Loucy (cell line): ENCODE measurements at regions not wholly inside any gene's neighbourhood (a gene's known extent, or its start where the extent isn't known, plus 50 kb on each side); places are given as distances from the start of the nearest gene placed in this dataset.

Experiments used
- H2AFZ ChIP-seq: fragments of 200-600 bp; sonication (generic); 2 replicates; pipeline ENCODE4 v1.6.0; 2016; ENCODE audit warnings: antibody characterized with exemption, mild to moderate bottlenecking, low read length, moderate library complexity
- H3F3A ChIP-seq: fragments of 200-600 bp; 2 replicates; pipeline ENCODE4 v1.6.0; 2016; ENCODE audit warnings: antibody characterized with exemption, low read depth, mild to moderate bottlenecking
- H3K27me3 ChIP-seq: fragments of 200-600 bp; sonication (generic); 2 replicates; pipeline ENCODE4 v1.6.1; 2014; ENCODE audit warnings: low read length, mild to moderate bottlenecking; ENCODE audit not compliant: insufficient read depth, poor library complexity, severe bottlenecking
- H3K36me3 ChIP-seq: fragments of 200-600 bp; sonication (generic); 2 replicates; pipeline ENCODE4 v1.6.1; 2016; ENCODE audit warnings: low read length; ENCODE audit not compliant: insufficient read depth
- H3K4me1 ChIP-seq: fragments of 200-600 bp; sonication (generic); 2 replicates; pipeline ENCODE4 v1.5.1; 2014; ENCODE audit warnings: low read length, mild to moderate bottlenecking; ENCODE audit not compliant: insufficient read depth, poor library complexity, severe bottlenecking
- H3K4me2 ChIP-seq: fragments of 200-600 bp; sonication (generic); 2 replicates; pipeline ENCODE4 v1.6.0; 2014; ENCODE audit warnings: antibody characterized with exemption, low read length, low read depth, mild to moderate bottlenecking; ENCODE audit not compliant: poor library complexity, severe bottlenecking
- H3K4me3 ChIP-seq: fragments of 200-600 bp; sonication (generic); 2 replicates; pipeline ENCODE4 v1.5.1; 2014; ENCODE audit warnings: low read length, mild to moderate bottlenecking, mixed read lengths; ENCODE audit not compliant: poor library complexity, severe bottlenecking
- H3K79me2 ChIP-seq: fragments of 200-600 bp; sonication (generic); 2 replicates; pipeline ENCODE4 v1.6.1; 2014; ENCODE audit warnings: low read length; ENCODE audit not compliant: insufficient read depth
- H3K9ac ChIP-seq: fragments of 200-600 bp; sonication (generic); 2 replicates; pipeline ENCODE4 v1.6.0; 2014; ENCODE audit warnings: mild to moderate bottlenecking, low read depth, low read length, moderate library complexity; ENCODE audit not compliant: poor library complexity, severe bottlenecking
- H3K9me2 ChIP-seq: fragments of 200-600 bp; sonication (generic); replicated peaks from 2 replicates; pipeline ENCODE4 v1.6.1; 2016; ENCODE audit warnings: low read depth, low read length, mixed read lengths
- H3K9me3 ChIP-seq: fragments of 200-600 bp; sonication (generic); 2 replicates; pipeline ENCODE4 v1.6.1; 2014; ENCODE audit warnings: mild to moderate bottlenecking, antibody characterized with exemption, low read length, low read depth; ENCODE audit not compliant: insufficient read depth
- H4K20me1 ChIP-seq: fragments of 200-600 bp; sonication (generic); 2 replicates; pipeline ENCODE4 v1.6.0; 2014; ENCODE audit warnings: antibody characterized with exemption, low read length, mild to moderate bottlenecking; ENCODE audit not compliant: insufficient read depth, poor library complexity, severe bottlenecking
- CTCF ChIP-seq: fragments of 200-600 bp; sonication (generic); conservative IDR thresholded peaks from 2 replicates; pipeline ENCODE4 v1.5.1; 2014; ENCODE audit warnings: mild to moderate bottlenecking, antibody characterized with exemption, low read length
- EZH2phosphoT487 ChIP-seq: fragments of 200-600 bp; IDR thresholded peaks from 2 replicates; pipeline ENCODE4 v1.6.1; 2018; ENCODE audit warnings: antibody characterized with exemption, mild to moderate bottlenecking, moderate library complexity, borderline replicate concordance

- Histone ChIP-seq H3K79me2 (no peaks in the 10 kb centered on the region), H3K36me3 (no peaks in the 10 kb centered on the region), H3K9ac (no peak overlapping the region), H3K9me2 (no peaks in the 10 kb centered on the region), H3K4me2 (no peak overlapping the region), H4K20me1 (no peaks in the 10 kb centered on the region), H3F3A (no peaks in the 10 kb centered on the region), H2AFZ (no peak overlapping the region), H3K4me3 (no peak overlapping the region), H3K27me3 (no peaks in the 10 kb centered on the region), H3K4me1 (no peaks in the 10 kb centered on the region), H3K9me3 (no peaks in the 10 kb centered on the region)
- no peak for TF ChIP-seq CTCF
- no peak for TF ChIP-seq EZH2phosphoT487
These were observed 359.9 kb upstream of the AGA start for GRCh38 chr4:177802162-177802561.

- Histone ChIP-seq H3K79me2 (no peaks in the 10 kb centered on the region), H4K20me1 (no peaks in the 10 kb centered on the region), H2AFZ (no peak overlapping the region), H3K4me1 (no peaks in the 10 kb centered on the region), H3K4me2 (no peak overlapping the region), H3F3A (no peaks in the 10 kb centered on the region), H3K36me3 (no peaks in the 10 kb centered on the region), H3K27me3 (no peaks in the 10 kb centered on the region), H3K9me2 (no peaks in the 10 kb centered on the region), H3K4me3 (no peak overlapping the region), H3K9ac (no peak overlapping the region), H3K9me3 (no peaks in the 10 kb centered on the region)
- TF ChIP-seq CTCF (no peak), EZH2phosphoT487 (no peak)
These were observed 360.4 kb upstream of the AGA start for GRCh38 chr4:177802661-177803060.

GRCh38 chr4:177803151-177803550, 360.9 kb upstream of the AGA start:
- Histone ChIP-seq H3K9ac (no peak overlapping the region), H3K4me1 (no peaks in the 10 kb centered on the region), H3K36me3 (no peaks in the 10 kb centered on the region), H2AFZ (no peak overlapping the region), H3K9me2 (no peaks in the 10 kb centered on the region), H3K9me3 (no peaks in the 10 kb centered on the region; the same call in 1 of the 2 replicates), H3K4me3 (no peak overlapping the region), H3F3A (no peaks in the 10 kb centered on the region), H3K4me2 (no peak overlapping the region), H4K20me1 (no peaks in the 10 kb centered on the region), H3K27me3 (no peaks in the 10 kb centered on the region), H3K79me2 (no peaks in the 10 kb centered on the region)
- TF ChIP-seq EZH2phosphoT487: no peak
- no peak for TF ChIP-seq CTCF
